Activated naive CD8-positive, alpha-beta T cell treated with anti-CD3 and anti-CD28 coated beads for 36 hours (primary cell): ENCODE measurements at regions not wholly inside any gene's neighbourhood (a gene's known extent, or its start where the extent isn't known, plus 50 kb on each side); places are given as distances from the start of the nearest gene placed in this dataset.

ENCODE experiments used
- DNase-seq: peaks from one replicate; pipeline ENCODE4 v3.0.0; 2021
- H3K27ac Mint-ChIP-seq: one replicate; pipeline ENCODE4 v1.8.0; 2022; ENCODE audit warnings: mild to moderate bottlenecking, moderate library complexity, mixed read lengths
- H3K27me3 Mint-ChIP-seq: one replicate; pipeline ENCODE4 v1.8.0; 2022; ENCODE audit warnings: mild to moderate bottlenecking, mixed read lengths
- H3K36me3 Mint-ChIP-seq: one replicate; pipeline ENCODE4 v1.8.0; 2021; ENCODE audit warnings: mild to moderate bottlenecking, mixed read lengths
- H3K4me1 Mint-ChIP-seq: one replicate; pipeline ENCODE4 v1.8.0; 2021; ENCODE audit warnings: mixed read lengths
- H3K4me3 Mint-ChIP-seq: one replicate; pipeline ENCODE4 v1.8.0; 2022; ENCODE audit warnings: mild to moderate bottlenecking, moderate library complexity, mixed read lengths
- H3K9me3 Mint-ChIP-seq: one replicate; pipeline ENCODE4 v1.8.0; 2022; ENCODE audit warnings: mixed read lengths

GRCh38 chr2:147223553-147224060, 621.2 kb upstream of the ACVR2A start:
- peaks cover 5% of the 10 kb centered on the region for H3K9me3 Mint-ChIP-seq
- H3K27me3 Mint-ChIP-seq = peaks cover 3% of the 10 kb centered on the region
- no peaks in the 10 kb centered on the region for H3K4me1 Mint-ChIP-seq
- no peak overlapping the region for H3K4me3 Mint-ChIP-seq
- no peak for DNase-seq
- no peaks in the 10 kb centered on the region for H3K36me3 Mint-ChIP-seq
- H3K27ac Mint-ChIP-seq = no peak overlapping the region

GRCh38 chr2:147223119-147223518, 621.7 kb upstream of the ACVR2A start:
- H3K27me3 Mint-ChIP-seq = peaks cover under 1% of the 10 kb centered on the region
- H3K4me1 Mint-ChIP-seq = no peaks in the 10 kb centered on the region
- H3K4me3 Mint-ChIP-seq = no peak overlapping the region
- no peaks in the 10 kb centered on the region for H3K36me3 Mint-ChIP-seq
- peaks cover 5% of the 10 kb centered on the region for H3K9me3 Mint-ChIP-seq
- DNase-seq = no peak
- H3K27ac Mint-ChIP-seq = no peak overlapping the region

- no peaks in the 10 kb centered on the region for H3K27me3 Mint-ChIP-seq
- H3K4me1 Mint-ChIP-seq = no peaks in the 10 kb centered on the region
- H3K4me3 Mint-ChIP-seq = no peak overlapping the region
- DNase-seq = no peak
- H3K9me3 Mint-ChIP-seq = peaks cover 5% of the 10 kb centered on the region
- no peak overlapping the region for H3K27ac Mint-ChIP-seq
- no peaks in the 10 kb centered on the region for H3K36me3 Mint-ChIP-seq
Measured at GRCh38 chr2:147222506-147222905, 622.3 kb upstream of the ACVR2A start.

- Mint-ChIP-seq H3K4me3 (no peak overlapping the region), H3K27me3 (no peaks in the 10 kb centered on the region), H3K27ac (no peak overlapping the region), H3K36me3 (no peaks in the 10 kb centered on the region), H3K9me3 (peaks cover 5% of the 10 kb centered on the region), H3K4me1 (no peaks in the 10 kb centered on the region)
- DNase-seq = no peak
Measured at GRCh38 chr2:147214914-147215313, 629.9 kb upstream of the ACVR2A start.

GRCh38 chr2:147211484-147211883, 633.3 kb upstream of the ACVR2A start:
- H3K36me3 Mint-ChIP-seq = no peaks in the 10 kb centered on the region

GRCh38 chr2:147204102-147204501, 640.7 kb upstream of the ACVR2A start:
- no peak overlapping the region for H3K4me3 Mint-ChIP-seq
- H3K4me1 Mint-ChIP-seq = no peaks in the 10 kb centered on the region
- peaks cover 11% of the 10 kb centered on the region for H3K9me3 Mint-ChIP-seq
- DNase-seq = no peak
- no peak overlapping the region for H3K27ac Mint-ChIP-seq
- no peaks in the 10 kb centered on the region for H3K27me3 Mint-ChIP-seq
- no peaks in the 10 kb centered on the region for H3K36me3 Mint-ChIP-seq

More at GRCh38 chr2:147211484-147211883, 633.3 kb upstream of the ACVR2A start:
- Mint-ChIP-seq H3K27me3 (no peaks in the 10 kb centered on the region), H3K9me3 (peaks cover 5% of the 10 kb centered on the region), H3K27ac (no peak overlapping the region), H3K4me1 (no peaks in the 10 kb centered on the region), H3K4me3 (no peak overlapping the region)
- DNase-seq = no peak

- Mint-ChIP-seq H3K27ac (no peak overlapping the region), H3K9me3 (no peaks in the 10 kb centered on the region), H3K4me3 (no peak overlapping the region), H3K36me3 (no peaks in the 10 kb centered on the region), H3K4me1 (no peaks in the 10 kb centered on the region), H3K27me3 (no peaks in the 10 kb centered on the region)
- DNase-seq = no peak
Measured at GRCh38 chr2:147198651-147199171, 646.1 kb upstream of the ACVR2A start.

- no peak for DNase-seq
- H3K4me1 Mint-ChIP-seq = no peaks in the 10 kb centered on the region
- no peak overlapping the region for H3K4me3 Mint-ChIP-seq
- H3K27me3 Mint-ChIP-seq = no peaks in the 10 kb centered on the region
- H3K27ac Mint-ChIP-seq = no peak overlapping the region
- no peaks in the 10 kb centered on the region for H3K9me3 Mint-ChIP-seq
- H3K36me3 Mint-ChIP-seq = no peaks in the 10 kb centered on the region
Measured at GRCh38 chr2:147197754-147198483, 646.9 kb upstream of the ACVR2A start.

GRCh38 chr2:147182260-147182659, 662.6 kb upstream of the ACVR2A start:
- H3K9me3 Mint-ChIP-seq = peaks cover 14% of the 10 kb centered on the region
- no peak overlapping the region for H3K4me3 Mint-ChIP-seq
- no peak overlapping the region for H3K27ac Mint-ChIP-seq
- no peaks in the 10 kb centered on the region for H3K36me3 Mint-ChIP-seq
- H3K27me3 Mint-ChIP-seq = peaks cover 14% of the 10 kb centered on the region
- DNase-seq = peak; percentile 22
- H3K4me1 Mint-ChIP-seq = peaks cover 2% of the 10 kb centered on the region

- peaks cover 2% of the 10 kb centered on the region for H3K4me1 Mint-ChIP-seq
- no peak for DNase-seq
- peaks cover 14% of the 10 kb centered on the region for H3K9me3 Mint-ChIP-seq
- peaks cover 14% of the 10 kb centered on the region for H3K27me3 Mint-ChIP-seq
- no peak overlapping the region for H3K27ac Mint-ChIP-seq
- H3K36me3 Mint-ChIP-seq = no peaks in the 10 kb centered on the region
- H3K4me3 Mint-ChIP-seq = no peak overlapping the region
Measured at GRCh38 chr2:147181351-147182029, 663.3 kb upstream of the ACVR2A start.

GRCh38 chr2:147177071-147177857, 667.6 kb upstream of the ACVR2A start:
- Mint-ChIP-seq H3K27me3 (peaks cover 8% of the 10 kb centered on the region), H3K27ac (no peak overlapping the region), H3K9me3 (peaks cover 5% of the 10 kb centered on the region), H3K4me1 (peaks cover 2% of the 10 kb centered on the region), H3K36me3 (no peaks in the 10 kb centered on the region), H3K4me3 (no peak overlapping the region)
- DNase-seq = no peak

GRCh38 chr2:147174824-147175254, 670.0 kb upstream of the ACVR2A start:
- H3K4me1 Mint-ChIP-seq = no peaks in the 10 kb centered on the region
- H3K4me3 Mint-ChIP-seq = no peak overlapping the region
- no peak for DNase-seq
- no peak overlapping the region for H3K27ac Mint-ChIP-seq
- no peaks in the 10 kb centered on the region for H3K36me3 Mint-ChIP-seq
- peaks cover 6% of the 10 kb centered on the region for H3K27me3 Mint-ChIP-seq
- H3K9me3 Mint-ChIP-seq = no peaks in the 10 kb centered on the region

- Mint-ChIP-seq H3K36me3 (no peaks in the 10 kb centered on the region), H3K4me1 (no peaks in the 10 kb centered on the region), H3K27ac (no peak overlapping the region), H3K9me3 (no peaks in the 10 kb centered on the region), H3K27me3 (peaks cover 13% of the 10 kb centered on the region), H3K4me3 (no peak overlapping the region)
- no peak for DNase-seq
Measured at GRCh38 chr2:147173798-147174197, 671.0 kb upstream of the ACVR2A start.

GRCh38 chr2:147173189-147173581, 671.6 kb upstream of the ACVR2A start:
- H3K9me3 Mint-ChIP-seq = no peaks in the 10 kb centered on the region
- H3K27me3 Mint-ChIP-seq = peaks cover 13% of the 10 kb centered on the region
- H3K36me3 Mint-ChIP-seq = no peaks in the 10 kb centered on the region

More at GRCh38 chr2:147173189-147173581, 671.6 kb upstream of the ACVR2A start:
- H3K4me3 Mint-ChIP-seq = no peak overlapping the region
- no peak overlapping the region for H3K27ac Mint-ChIP-seq
- DNase-seq = no peak
- H3K4me1 Mint-ChIP-seq = no peaks in the 10 kb centered on the region
